ENCODE measurements at regions not wholly inside any gene's neighbourhood (a gene's known extent, or its start where the extent isn't known, plus 50 kb on each side); places are given as distances from the start of the nearest gene placed in this dataset.
"Not testable (repeated sequence)": the region's sequence is repeated elsewhere in the genome, so short reads cannot be mapped to it uniquely, and the experiment has no call there.

DNA sequence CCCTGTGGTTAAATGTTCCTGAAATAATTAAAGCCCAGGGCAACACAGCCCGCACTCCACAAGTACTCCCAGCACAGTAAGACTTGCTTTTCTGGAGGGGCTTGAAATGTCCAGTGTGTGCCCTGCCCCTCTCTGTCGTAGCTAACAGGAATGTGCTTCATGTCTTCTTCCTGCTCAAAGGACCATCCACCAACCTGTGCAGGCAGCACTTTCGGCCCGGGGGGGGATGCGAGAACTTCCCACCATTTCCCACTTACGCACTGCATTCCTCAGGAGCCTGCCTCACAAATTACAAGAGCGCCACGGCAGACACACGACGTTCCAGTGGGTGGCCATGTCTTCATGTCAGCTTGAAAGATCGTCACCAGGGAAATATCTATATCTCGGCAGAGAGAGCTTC lies 70.3 kb upstream of the CLEC6A start:
- DNase-seq (ENCODE audit: low read depth); H3K4me3 ChIP-seq (ENCODE audit: low read length): not testable (repeated sequence)

DNA sequence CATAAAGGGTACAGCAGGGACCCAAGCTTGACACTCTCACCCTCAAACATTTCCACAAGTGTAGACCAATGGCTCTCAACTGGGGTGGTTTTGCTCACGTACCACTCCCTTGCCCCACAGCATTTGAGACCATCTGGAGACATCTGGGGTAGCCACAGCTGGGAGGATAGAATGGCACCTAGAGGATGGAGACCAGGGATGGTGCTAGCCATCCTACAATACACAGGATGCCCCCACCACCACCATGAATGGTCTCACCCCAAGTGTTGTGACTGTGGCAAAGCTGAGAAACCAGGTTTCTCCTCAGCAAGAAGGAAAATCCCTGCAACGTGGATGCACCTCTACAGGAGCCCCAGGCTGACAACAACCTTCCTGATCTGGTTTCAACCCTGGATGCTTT lies 69.1 kb upstream of the CLEC6A start:
- not testable (repeated sequence) for H3K4me3 ChIP-seq (ENCODE audit: low read length); DNase-seq (ENCODE audit: low read depth)

DNA sequence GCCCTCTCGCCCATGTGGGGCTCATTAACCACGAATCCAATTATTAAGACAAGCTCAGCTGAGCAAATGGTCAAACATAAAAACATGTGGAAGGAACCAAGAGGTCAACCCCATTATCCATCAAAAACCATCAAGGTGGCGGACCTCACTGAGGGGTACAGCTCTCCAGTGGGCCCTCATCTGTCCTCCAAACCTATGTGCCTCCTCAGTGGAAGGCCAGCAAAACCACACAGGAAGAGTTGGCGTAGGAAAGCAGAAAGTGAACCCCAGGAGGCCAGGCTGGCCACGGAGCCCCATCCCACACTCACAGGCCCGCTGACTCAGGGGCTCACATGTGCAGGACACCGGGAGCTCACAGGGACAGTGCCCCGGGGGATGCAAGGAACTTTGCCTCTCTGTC lies 66.5 kb upstream of the CLEC6A start:
- DNase-seq (ENCODE audit: low read depth); H3K4me3 ChIP-seq (ENCODE audit: low read length): not testable (repeated sequence)

DNA sequence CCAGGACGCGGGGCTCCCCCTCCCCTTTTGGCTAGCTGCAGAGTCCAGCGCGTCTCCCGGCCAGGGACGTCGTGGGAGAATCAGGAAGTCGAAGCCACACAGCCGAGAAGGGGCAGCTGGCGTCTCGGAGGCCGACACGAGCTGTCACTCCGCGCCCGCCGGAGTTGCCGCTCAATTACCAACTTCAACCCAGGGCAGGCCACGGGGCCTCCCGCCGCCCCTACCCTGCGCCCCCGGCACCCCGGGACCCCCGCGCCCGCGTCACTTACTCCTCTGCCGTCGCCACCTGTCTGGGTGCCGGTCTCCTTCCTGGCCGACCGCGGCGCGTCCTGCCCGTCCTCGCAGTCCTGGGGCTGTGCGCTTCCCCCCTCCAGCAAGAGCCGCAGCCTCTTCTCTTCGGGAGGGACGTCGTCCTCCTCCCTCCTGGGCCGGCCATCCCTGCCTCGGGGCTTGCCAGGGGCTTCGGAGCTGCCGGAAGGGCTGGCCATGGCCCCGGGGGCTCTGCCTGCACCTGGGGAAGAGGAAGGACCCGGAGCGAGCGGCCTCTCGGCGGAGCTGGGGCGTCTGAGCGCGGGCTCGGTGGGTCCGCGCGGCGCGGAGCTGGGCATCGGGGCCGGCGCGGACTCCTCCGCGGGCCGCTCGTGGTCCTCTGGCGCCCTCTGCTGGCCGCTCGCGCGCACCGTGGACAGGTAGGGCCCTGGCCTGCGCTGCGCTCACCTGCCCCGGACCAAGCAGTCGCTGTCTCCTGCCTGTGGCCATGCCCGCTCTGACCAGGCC lies 65.6 kb upstream of the CLEC6A start:
- peak; percentile 5 for DNase-seq (ENCODE audit: low read depth)
- H3K4me3 ChIP-seq (ENCODE audit: low read length), result peak overlapping the region; percentile 41
- TF ChIP-seq, protein P1, sequence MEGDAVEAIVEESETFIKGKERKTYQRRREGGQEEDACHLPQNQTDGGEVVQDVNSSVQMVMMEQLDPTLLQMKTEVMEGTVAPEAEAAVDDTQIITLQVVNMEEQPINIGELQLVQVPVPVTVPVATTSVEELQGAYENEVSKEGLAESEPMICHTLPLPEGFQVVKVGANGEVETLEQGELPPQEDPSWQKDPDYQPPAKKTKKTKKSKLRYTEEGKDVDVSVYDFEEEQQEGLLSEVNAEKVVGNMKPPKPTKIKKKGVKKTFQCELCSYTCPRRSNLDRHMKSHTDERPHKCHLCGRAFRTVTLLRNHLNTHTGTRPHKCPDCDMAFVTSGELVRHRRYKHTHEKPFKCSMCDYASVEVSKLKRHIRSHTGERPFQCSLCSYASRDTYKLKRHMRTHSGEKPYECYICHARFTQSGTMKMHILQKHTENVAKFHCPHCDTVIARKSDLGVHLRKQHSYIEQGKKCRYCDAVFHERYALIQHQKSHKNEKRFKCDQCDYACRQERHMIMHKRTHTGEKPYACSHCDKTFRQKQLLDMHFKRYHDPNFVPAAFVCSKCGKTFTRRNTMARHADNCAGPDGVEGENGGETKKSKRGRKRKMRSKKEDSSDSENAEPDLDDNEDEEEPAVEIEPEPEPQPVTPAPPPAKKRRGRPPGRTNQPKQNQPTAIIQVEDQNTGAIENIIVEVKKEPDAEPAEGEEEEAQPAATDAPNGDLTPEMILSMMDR (conservative IDR thresholded peaks at IDR 0.05; ENCODE audit: low read length), result peak; percentile 40

DNA sequence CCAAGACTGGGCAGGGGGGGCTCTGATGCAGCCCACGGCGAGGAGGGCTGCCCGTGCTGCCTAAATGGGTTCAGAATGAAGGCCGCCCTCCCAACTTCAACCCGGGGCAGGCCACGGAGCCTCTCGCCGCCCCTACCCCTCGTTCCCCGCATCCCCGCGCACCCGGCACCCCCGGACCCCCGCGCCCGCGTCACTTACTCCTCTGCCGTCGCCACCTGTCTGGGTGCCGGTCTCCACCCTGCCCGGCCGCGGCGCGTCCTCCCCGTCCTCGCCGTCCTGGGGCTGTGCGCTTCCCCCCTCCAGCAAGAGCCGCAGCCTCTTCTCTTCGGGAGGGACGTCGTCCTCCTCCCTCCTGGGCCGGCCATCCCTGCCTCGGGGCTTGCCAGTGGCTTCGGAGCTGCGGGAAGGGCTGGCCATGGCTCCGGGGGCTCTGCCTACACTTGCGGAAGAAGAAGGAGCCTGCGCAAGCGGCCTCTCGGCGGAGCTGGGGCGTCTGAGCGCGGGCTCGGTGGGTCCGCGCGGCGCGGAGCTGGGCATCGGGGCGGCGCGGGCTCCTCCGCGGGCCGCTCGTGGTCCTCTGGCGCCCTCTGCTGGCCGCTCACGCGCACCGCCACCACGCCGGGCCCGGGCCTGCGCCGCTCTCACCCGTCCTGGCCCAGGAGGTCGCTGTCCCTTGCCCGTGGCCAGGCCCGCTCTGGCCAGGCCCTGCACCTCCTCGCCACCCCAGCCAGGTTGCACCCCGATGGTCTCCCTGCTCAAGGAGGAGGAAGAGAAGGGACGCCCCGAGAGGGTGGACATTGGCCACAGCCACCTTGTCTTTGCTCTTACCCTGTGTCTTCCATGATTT lies 59.3 kb upstream of the CLEC6A start:
- peak; percentile 10 for DNase-seq (ENCODE audit: low read depth)
- H3K4me3 ChIP-seq (ENCODE audit: low read length), result peak overlapping the region; percentile 33
- TF ChIP-seq, protein P1 (conservative IDR thresholded peaks at IDR 0.05; ENCODE audit: low read length), result peak; percentile 32

DNA sequence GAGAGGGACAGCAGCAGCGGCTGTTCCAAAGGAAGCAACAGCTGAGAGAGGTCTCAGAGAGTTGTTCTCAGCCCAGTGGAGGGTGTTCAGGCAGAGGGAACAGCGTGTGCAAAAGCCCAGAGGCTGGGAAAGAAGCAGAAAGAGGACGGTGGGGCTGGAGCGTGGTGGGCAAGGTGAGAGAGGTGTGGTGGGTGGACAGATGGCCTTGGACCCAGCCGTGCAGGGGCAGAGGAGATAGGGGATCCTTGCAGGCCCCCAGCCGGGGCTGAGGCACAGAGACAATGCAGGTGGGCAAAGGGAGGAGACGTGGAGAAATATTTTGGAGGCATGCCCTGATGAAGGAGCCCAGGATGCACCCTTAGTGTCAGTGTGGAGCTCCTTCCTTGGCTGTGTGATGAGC lies 58.4 kb upstream of the CLEC6A start:
- not testable (repeated sequence) for H3K4me3 ChIP-seq (ENCODE audit: low read length); DNase-seq (ENCODE audit: low read depth)

DNA sequence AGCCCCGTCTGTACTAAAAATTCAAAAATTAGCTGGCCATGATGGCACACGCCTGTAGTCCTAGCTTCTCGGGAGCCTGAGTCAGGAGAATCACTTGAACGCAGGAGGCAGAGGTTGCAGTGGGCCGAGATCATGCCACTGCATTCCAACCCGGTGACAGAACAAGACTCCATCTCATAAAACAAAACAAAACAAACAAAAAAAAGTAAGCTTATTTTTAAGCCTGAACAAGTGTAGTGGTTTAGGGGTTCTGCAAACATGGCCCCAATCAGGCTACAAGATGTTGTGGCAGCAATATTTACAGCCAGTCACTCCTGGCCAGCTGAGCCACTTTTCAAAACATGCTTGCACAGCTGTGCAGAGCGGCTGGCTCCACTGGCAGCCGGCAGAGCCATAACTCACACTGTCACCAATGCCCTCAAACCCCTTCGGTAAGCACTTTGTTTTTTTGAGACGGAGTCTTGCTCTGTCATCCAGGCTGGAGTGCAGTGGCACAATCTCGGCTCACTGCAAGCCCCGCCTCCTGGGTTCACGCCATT lies 56.2 kb upstream of the CLEC6A start:
- DNase-seq (ENCODE audit: low read depth), result not testable (repeated sequence)

DNA sequence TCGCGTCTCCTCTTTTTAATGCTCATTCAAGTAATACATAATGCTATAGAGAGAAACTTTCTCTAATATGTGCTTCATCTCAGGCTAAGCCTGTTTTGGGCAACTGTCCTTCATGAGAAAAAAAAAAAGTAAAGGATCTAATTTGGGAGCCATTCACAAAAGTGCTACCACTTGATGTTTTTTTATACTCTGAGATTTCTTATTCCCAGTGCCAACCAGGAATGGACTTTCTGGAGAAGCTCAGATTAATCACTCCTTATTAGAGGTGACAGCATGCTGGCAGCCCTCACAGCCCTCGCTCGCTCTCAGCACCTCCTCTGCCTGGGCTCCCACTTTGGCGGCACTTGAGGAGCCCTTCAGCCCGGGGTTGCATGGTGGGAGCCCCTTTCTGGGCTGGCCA lies 51.9 kb upstream of the CLEC6A start:
- DNase-seq (ENCODE audit: low read depth), result not testable (repeated sequence)

More for the DNA sequence above, 56.2 kb upstream of the CLEC6A start:
- H3K4me3 ChIP-seq (ENCODE audit: low read length), result not testable (repeated sequence)

DNA sequence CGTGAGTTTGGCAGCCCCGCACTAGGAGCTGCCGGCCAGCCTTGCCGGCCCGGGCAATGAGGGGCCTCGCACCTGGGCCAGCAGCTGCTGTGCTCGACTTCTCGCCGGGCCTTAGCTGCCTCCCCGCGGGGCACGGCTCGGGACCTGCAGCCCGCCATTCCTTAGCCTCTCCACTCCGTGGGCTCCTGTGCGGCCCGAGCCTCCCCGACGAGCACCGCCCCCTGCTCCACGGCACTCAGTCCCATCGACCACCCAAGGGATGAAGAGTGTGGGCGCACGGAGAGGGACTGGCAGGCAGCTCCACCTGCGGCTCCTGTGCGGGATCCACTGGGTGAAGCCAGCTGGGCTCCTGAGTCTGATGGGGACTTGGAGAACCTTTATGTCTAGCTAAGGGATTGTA lies 51.4 kb upstream of the CLEC6A start:
- not testable (repeated sequence) for DNase-seq (ENCODE audit: low read depth); H3K4me3 ChIP-seq (ENCODE audit: low read length)

More for the DNA sequence above, 51.9 kb upstream of the CLEC6A start:
- not testable (repeated sequence) for H3K4me3 ChIP-seq (ENCODE audit: low read length)

Measured in AG10803 (cell line).